Parathyroid adenoma (tissue), 2 donors: ENCODE measurements at regions not wholly inside any gene's neighbourhood (a gene's known extent, or its start where the extent isn't known, plus 50 kb on each side); places are given as distances from the start of the nearest gene placed in this dataset.

Experiments used
- H2AFZ ChIP-seq: fragments of 300-600 bp; sonication (generic); one replicate; pipeline ENCODE4 v1.7.0; 2017; ENCODE audit warnings: antibody characterized with exemption, mild to moderate bottlenecking
- H3K27ac ChIP-seq: fragments of 300-600 bp; sonication (generic); one replicate; pipeline ENCODE4 v1.7.0; 2017
- H3K27me3 ChIP-seq: fragments of 300-600 bp; sonication (generic); one replicate; pipeline ENCODE4 v1.7.0; 2017; ENCODE audit warnings: low read length; ENCODE audit not compliant: control insufficient read depth, insufficient read depth
- H3K36me3 ChIP-seq: fragments of 300-600 bp; sonication (generic); one replicate; pipeline ENCODE4 v1.7.0; 2017; ENCODE audit warnings: low read length; ENCODE audit not compliant: control insufficient read depth, insufficient read depth
- H3K4me1 ChIP-seq: fragments of 300-600 bp; sonication (generic); one replicate; pipeline ENCODE4 v1.7.0; 2017; ENCODE audit warnings: control low read depth
- H3K4me2 ChIP-seq: fragments of 300-600 bp; sonication (generic); one replicate; pipeline ENCODE4 v1.7.0; 2017; ENCODE audit warnings: low read length
- H3K4me3 ChIP-seq: fragments of 300-600 bp; sonication (generic); one replicate; pipeline ENCODE4 v1.7.0; 2017; ENCODE audit warnings: low read depth, low read length
- H3K79me2 ChIP-seq: fragments of 300-600 bp; sonication (generic); one replicate; pipeline ENCODE4 v1.7.0; 2017; ENCODE audit warnings: control low read depth
- H3K9ac ChIP-seq: fragments of 300-600 bp; sonication (generic); one replicate; pipeline ENCODE4 v1.7.0; 2017; ENCODE audit warnings: mild to moderate bottlenecking
- H3K9me3 ChIP-seq: fragments of 300-600 bp; sonication (generic); one replicate; pipeline ENCODE4 v1.7.0; 2017; ENCODE audit warnings: low read length; ENCODE audit not compliant: control insufficient read depth
- CTCF ChIP-seq: fragments of 300-600 bp; sonication (generic); IDR thresholded peaks from one replicate; pipeline ENCODE4 v1.7.0; 2017; ENCODE audit warnings: antibody characterized with exemption, mild to moderate bottlenecking
- donor health status: primary hyperparathyroidism.

GRCh38 chr10:21196822-21197395 lies 299.8 kb upstream of the NEBL start:
- Histone ChIP-seq H3K27me3 (no peaks in the 10 kb centered on the region), H3K4me1 (peaks cover 14% of the 10 kb centered on the region), H3K9ac (no peak overlapping the region), H2AFZ (no peak overlapping the region), H3K4me3 (no peak overlapping the region), H3K36me3 (no peaks in the 10 kb centered on the region), H3K27ac (peak overlapping the region; percentile 7), H3K79me2 (no peaks in the 10 kb centered on the region), H3K9me3 (no peaks in the 10 kb centered on the region), H3K4me2 (no peak overlapping the region)
- no peak for TF ChIP-seq CTCF

GRCh38 chr10:21195252-21195651 lies 298.1 kb upstream of the NEBL start:
- no peaks in the 10 kb centered on the region for H3K27me3 ChIP-seq
- H3K4me3 ChIP-seq = peak overlapping the region; percentile 2
- peaks cover 14% of the 10 kb centered on the region for H3K4me1 ChIP-seq
- peak overlapping the region; percentile 34 for H3K27ac ChIP-seq
- H3K4me2 ChIP-seq = peak overlapping the region; percentile 40
- TF ChIP-seq CTCF = no peak
- peak overlapping the region; percentile 5 for H2AFZ ChIP-seq
- H3K36me3 ChIP-seq = no peaks in the 10 kb centered on the region
- no peak overlapping the region for H3K9ac ChIP-seq
- H3K9me3 ChIP-seq = no peaks in the 10 kb centered on the region
- H3K79me2 ChIP-seq = no peaks in the 10 kb centered on the region

GRCh38 chr10:21194510-21194993 lies 297.4 kb upstream of the NEBL start:
- Histone ChIP-seq H3K27me3 (no peaks in the 10 kb centered on the region), H3K79me2 (no peaks in the 10 kb centered on the region), H3K4me2 (peak overlapping the region; percentile 0), H3K4me3 (no peak overlapping the region), H3K27ac (peak overlapping the region; percentile 34), H3K9me3 (no peaks in the 10 kb centered on the region), H3K9ac (no peak overlapping the region), H2AFZ (peak overlapping the region; percentile 5), H3K36me3 (no peaks in the 10 kb centered on the region), H3K4me1 (peaks cover 14% of the 10 kb centered on the region)
- TF ChIP-seq CTCF = no peak

- Histone ChIP-seq H3K4me2 (no peak overlapping the region), H3K9ac (no peak overlapping the region), H3K4me3 (no peak overlapping the region), H3K27ac (no peak overlapping the region), H3K4me1 (peaks cover 14% of the 10 kb centered on the region), H3K27me3 (no peaks in the 10 kb centered on the region), H2AFZ (peak overlapping the region; percentile 3), H3K9me3 (no peaks in the 10 kb centered on the region), H3K36me3 (no peaks in the 10 kb centered on the region), H3K79me2 (no peaks in the 10 kb centered on the region)
- no peak for TF ChIP-seq CTCF
Measured at GRCh38 chr10:21193196-21193595, 296.1 kb upstream of the NEBL start.

- Histone ChIP-seq H3K27ac (no peak overlapping the region), H2AFZ (peak overlapping the region; percentile 6), H3K4me2 (no peak overlapping the region), H3K79me2 (no peaks in the 10 kb centered on the region), H3K9me3 (no peaks in the 10 kb centered on the region), H3K9ac (no peak overlapping the region), H3K36me3 (no peaks in the 10 kb centered on the region), H3K4me3 (no peak overlapping the region), H3K27me3 (no peaks in the 10 kb centered on the region), H3K4me1 (peaks cover 8% of the 10 kb centered on the region)
- TF ChIP-seq CTCF = no peak
Measured at GRCh38 chr10:21191512-21191911, 294.4 kb upstream of the NEBL start.
